Memory B cell (primary cell): ENCODE measurements at regions not wholly inside any gene's neighbourhood (a gene's known extent, or its start where the extent isn't known, plus 50 kb on each side); places are given as distances from the start of the nearest gene placed in this dataset.

ENCODE experiments used
- ATAC-seq: fragments of 150-1000 bp; cut with Tn5 transposase; 2 replicates; pipeline ENCODE4 v1.10.0; 2021; ENCODE audit warnings: low read depth, mild to moderate bottlenecking, moderate library complexity
- DNase-seq, 2 donors: peaks; one replicate each; pipeline ENCODE4 v3.0.0; 2022; ENCODE audit warnings: low spot score in 2 of 2
- H3K27ac Mint-ChIP-seq: one replicate; pipeline ENCODE4 v1.8.0; 2022; ENCODE audit warnings: mild to moderate bottlenecking, moderate library complexity, mixed read lengths
- H3K27me3 Mint-ChIP-seq: one replicate; pipeline ENCODE4 v1.8.0; 2022; ENCODE audit warnings: mixed read lengths
- H3K36me3 Mint-ChIP-seq: one replicate; pipeline ENCODE4 v1.8.0; 2022; ENCODE audit warnings: mild to moderate bottlenecking, mixed read lengths
- H3K4me1 Mint-ChIP-seq: one replicate; pipeline ENCODE4 v1.8.0; 2022; ENCODE audit warnings: mixed read lengths
- H3K4me3 Mint-ChIP-seq: one replicate; pipeline ENCODE4 v1.8.0; 2022; ENCODE audit warnings: mild to moderate bottlenecking, moderate library complexity, mixed read lengths
- H3K9me3 Mint-ChIP-seq: one replicate; pipeline ENCODE4 v1.8.0; 2022; ENCODE audit warnings: mixed read lengths

- H3K36me3 Mint-ChIP-seq: peaks cover 14% of the 10 kb centered on the region
- ATAC-seq (no peak), DNase-seq (no peak)
- H3K4me3 Mint-ChIP-seq: no peak overlapping the region
- H3K27me3 Mint-ChIP-seq: no peaks in the 10 kb centered on the region
- no peaks in the 10 kb centered on the region for H3K9me3 Mint-ChIP-seq
- no peak overlapping the region for H3K27ac Mint-ChIP-seq
- peaks cover 28% of the 10 kb centered on the region for H3K4me1 Mint-ChIP-seq
These were observed 112.4 kb upstream of the MAX start for GRCh38 chr14:65214741-65215140.

DNA sequence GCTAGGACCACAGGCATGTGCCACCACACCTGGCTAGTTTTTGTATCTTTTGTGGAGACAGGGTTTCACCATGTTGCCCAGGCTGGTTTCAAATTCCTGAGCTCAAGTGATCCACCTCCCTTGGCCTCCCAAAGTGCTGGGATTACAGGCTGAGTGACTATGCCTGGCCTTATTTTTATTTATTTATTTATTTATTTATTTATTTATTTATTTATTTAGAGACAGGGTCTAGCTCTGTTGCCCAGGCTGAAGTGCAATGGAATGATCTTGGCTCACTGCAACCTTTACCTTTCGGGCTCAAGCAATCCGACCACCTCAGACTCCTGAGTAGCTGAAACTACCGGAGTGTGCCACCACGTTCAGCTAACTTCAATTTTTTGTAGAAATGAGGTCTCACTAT, 117.0 kb upstream of the MAX start:
- H3K27me3 Mint-ChIP-seq: no peaks in the 10 kb centered on the region
- H3K4me1 Mint-ChIP-seq: peaks cover 27% of the 10 kb centered on the region
- H3K27ac Mint-ChIP-seq: no peak overlapping the region
- H3K36me3 Mint-ChIP-seq: peaks cover 18% of the 10 kb centered on the region
- H3K4me3 Mint-ChIP-seq: no peak overlapping the region
- ATAC-seq (no peak), DNase-seq (no peak)
- H3K9me3 Mint-ChIP-seq: no peaks in the 10 kb centered on the region

GRCh38 chr14:65222440-65222858, 120.1 kb upstream of the MAX start:
- H3K27ac Mint-ChIP-seq: peak overlapping the region; percentile 25
- no peaks in the 10 kb centered on the region for H3K27me3 Mint-ChIP-seq
- peaks cover 7% of the 10 kb centered on the region for H3K36me3 Mint-ChIP-seq
- no peak overlapping the region for H3K4me3 Mint-ChIP-seq
- DNase-seq (no peak), ATAC-seq (peak; percentile 83)
- peaks cover 43% of the 10 kb centered on the region for H3K4me1 Mint-ChIP-seq
- H3K9me3 Mint-ChIP-seq: no peaks in the 10 kb centered on the region

DNA sequence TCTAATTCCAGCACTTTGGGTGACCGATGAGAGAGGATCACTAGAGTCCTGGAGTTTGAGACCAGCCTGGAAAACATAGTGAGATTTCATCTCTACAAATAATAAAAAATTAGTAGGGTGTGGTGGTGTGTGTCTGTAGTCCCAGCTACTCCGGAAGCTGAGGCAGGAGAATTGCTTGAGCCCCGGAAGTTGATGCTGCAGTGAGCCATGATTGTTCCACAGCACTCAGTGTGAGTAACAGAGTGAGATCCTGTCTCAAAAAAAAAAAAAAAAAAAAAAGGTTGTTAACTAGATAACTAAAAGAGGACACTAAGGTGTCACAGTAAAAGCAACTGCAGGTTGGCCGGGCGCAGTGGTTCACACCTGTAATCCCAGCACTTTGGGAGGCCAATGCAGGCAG, 121.3 kb upstream of the MAX start:
- Mint-ChIP-seq H3K4me1 (peaks cover 49% of the 10 kb centered on the region), H3K9me3 (no peaks in the 10 kb centered on the region), H3K36me3 (peaks cover 6% of the 10 kb centered on the region), H3K27ac (no peak overlapping the region), H3K27me3 (no peaks in the 10 kb centered on the region), H3K4me3 (no peak overlapping the region)
- DNase-seq: no peak
- ATAC-seq: no peak

DNA sequence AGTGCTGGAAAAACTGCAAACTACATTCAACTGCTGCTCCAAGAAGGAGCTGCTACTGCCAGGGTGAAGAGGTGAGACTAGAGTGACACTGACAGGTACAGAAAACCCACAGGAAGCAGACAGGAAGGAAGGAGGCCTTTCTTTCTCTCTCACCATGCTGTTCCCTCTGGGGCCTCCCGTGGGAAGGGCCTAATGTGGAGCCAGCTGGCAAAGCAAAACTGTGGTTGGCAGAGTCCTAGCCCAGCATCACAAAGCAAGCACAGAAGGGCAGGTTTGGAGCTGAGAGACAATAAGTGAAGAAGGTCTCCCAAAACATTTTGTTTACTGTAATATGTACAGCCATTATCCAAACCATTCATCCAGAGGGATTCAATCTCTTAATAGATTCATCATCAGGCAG, 122.5 kb upstream of the MAX start:
- Mint-ChIP-seq H3K4me3 (no peak overlapping the region), H3K27ac (peak overlapping the region; percentile 46), H3K4me1 (peaks cover 61% of the 10 kb centered on the region), H3K9me3 (no peaks in the 10 kb centered on the region), H3K27me3 (no peaks in the 10 kb centered on the region), H3K36me3 (peaks cover 6% of the 10 kb centered on the region)
- DNase-seq (no peak), ATAC-seq (no peak)

DNA sequence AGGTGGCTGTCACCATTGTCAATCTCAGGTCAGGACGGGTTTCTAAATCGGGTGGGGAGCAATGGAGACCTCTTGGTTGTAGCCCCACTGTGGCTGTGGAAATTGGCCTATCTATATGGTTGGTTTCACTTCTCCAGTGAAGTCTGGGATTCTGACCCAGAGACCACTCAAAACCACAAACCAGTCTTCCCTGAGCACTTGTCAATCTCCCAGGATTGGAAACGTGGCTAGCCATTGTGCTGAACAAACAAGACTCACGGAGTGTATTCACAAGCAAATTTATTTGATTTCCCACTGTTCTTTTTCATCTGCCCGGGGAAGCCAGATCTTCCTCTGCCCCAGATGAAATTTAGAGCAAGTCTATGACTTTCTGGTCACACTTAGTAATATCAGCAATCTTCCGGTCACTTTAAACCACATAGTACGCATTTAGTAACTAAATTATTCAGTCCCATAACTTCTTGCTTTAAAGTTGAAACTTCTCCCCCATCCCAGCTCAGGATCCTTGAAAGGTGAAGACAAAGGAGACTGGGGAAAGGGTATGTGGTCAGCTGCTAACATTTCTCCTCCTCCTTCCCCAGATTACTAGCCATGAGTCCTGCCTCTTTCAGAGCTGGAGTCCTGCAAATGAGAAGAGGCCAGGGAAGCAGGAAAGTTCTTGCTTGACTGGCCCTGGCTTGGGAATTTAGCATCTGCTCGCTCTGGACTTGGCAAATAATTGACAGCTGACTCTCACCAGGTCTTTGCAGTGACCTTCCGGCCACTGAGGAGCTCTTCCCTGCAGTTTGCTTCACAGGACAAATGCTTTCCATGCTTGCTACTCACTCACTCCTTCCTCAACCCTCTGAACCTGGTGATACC, 123.2 kb upstream of the MAX start:
- peak overlapping the region; percentile 46 for H3K27ac Mint-ChIP-seq
- peaks cover 66% of the 10 kb centered on the region for H3K4me1 Mint-ChIP-seq
- no peaks in the 10 kb centered on the region for H3K9me3 Mint-ChIP-seq
- no peak for ATAC-seq
- H3K27me3 Mint-ChIP-seq: no peaks in the 10 kb centered on the region
- H3K36me3 Mint-ChIP-seq: peaks cover 3% of the 10 kb centered on the region
- H3K4me3 Mint-ChIP-seq: peak overlapping the region; percentile 11
- DNase-seq: no peak

GRCh38 chr14:65226824-65227604, 124.7 kb upstream of the MAX start:
- peak overlapping the region; percentile 33 for H3K4me3 Mint-ChIP-seq
- H3K36me3 Mint-ChIP-seq: no peaks in the 10 kb centered on the region
- peak overlapping the region; percentile 36 for H3K27ac Mint-ChIP-seq
- DNase-seq: no peak
- no peaks in the 10 kb centered on the region for H3K9me3 Mint-ChIP-seq
- no peaks in the 10 kb centered on the region for H3K27me3 Mint-ChIP-seq
- no peak for ATAC-seq
- H3K4me1 Mint-ChIP-seq: peaks cover 64% of the 10 kb centered on the region

DNA sequence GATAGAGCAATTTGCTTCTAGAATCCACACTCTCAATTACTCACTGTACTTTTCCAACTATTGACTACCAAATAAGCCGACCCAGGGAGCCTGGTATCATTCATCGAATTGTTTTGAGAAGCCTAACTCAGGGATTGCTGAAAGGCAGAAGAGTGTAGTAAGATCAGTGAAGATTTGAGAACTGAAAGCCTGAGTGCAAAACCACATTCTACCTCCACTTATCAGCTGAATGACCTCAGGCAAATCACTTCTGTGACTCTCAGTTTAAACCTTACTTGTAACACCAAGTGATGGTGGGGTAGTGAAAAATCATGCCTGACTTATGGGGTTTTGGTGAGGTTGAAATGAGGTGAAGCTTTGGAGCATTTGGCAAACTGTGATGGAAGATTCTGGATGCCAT, 126.1 kb upstream of the MAX start:
- ATAC-seq (peak; percentile 95), DNase-seq (peak in 1 of 2 donors; percentile 52)
- Mint-ChIP-seq H3K4me1 (peaks cover 60% of the 10 kb centered on the region), H3K4me3 (peak overlapping the region; percentile 75), H3K9me3 (no peaks in the 10 kb centered on the region), H3K27ac (peak overlapping the region; percentile 84), H3K36me3 (peaks cover 3% of the 10 kb centered on the region), H3K27me3 (no peaks in the 10 kb centered on the region)

DNA sequence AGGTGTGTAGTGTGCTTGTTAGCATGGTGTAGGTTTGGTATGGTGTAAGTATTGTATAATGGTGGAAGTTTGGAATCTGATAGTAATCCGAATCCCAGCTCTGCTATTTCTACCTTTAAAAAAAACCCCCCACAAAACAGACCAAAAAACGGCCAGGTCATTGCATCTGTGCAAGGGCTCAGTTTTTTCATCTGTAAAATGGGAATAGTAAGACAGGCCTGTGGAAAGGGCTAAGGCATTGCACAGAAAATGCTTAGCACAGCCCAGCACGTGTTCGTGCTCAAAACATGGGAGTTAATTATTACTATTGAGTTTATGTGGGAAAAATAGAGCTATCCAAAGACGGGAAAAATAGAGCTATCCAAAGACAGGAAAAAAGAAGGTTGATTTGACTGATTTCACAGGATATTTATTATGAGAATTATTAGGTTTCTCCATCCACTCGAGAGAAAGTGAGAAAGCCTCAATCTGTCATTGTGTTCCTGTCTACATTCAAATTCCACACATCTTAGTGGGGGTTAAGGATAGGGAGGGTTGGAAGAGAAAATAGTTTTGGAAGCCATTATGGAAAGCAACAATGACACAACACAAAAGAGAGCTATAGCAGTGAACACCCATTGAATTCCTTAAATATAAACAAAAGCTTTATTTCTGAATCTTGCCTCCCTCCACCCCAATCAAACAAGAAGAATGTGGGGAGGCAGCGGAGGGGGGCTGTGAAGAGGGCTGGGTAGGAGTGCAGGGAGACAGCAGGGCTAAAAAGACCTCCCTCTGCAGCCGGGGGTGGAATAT, 126.8 kb upstream of the MAX start:
- peaks cover 9% of the 10 kb centered on the region for H3K36me3 Mint-ChIP-seq

GRCh38 chr14:65229748-65230728, 127.7 kb upstream of the MAX start:
- peaks cover 59% of the 10 kb centered on the region for H3K4me1 Mint-ChIP-seq
- no peaks in the 10 kb centered on the region for H3K9me3 Mint-ChIP-seq
- ATAC-seq (peak; percentile 20), DNase-seq (peak in 1 of 2 donors; percentile 22)
- peaks cover 16% of the 10 kb centered on the region for H3K36me3 Mint-ChIP-seq
- no peaks in the 10 kb centered on the region for H3K27me3 Mint-ChIP-seq
- H3K4me3 Mint-ChIP-seq: peak overlapping the region; percentile 86
- H3K27ac Mint-ChIP-seq: peak overlapping the region; percentile 84

More for the DNA sequence above, 126.8 kb upstream of the MAX start:
- no peaks in the 10 kb centered on the region for H3K27me3 Mint-ChIP-seq
- H3K4me1 Mint-ChIP-seq: peaks cover 65% of the 10 kb centered on the region
- no peak for DNase-seq
- no peak for ATAC-seq
- H3K27ac Mint-ChIP-seq: peak overlapping the region; percentile 84
- peak overlapping the region; percentile 86 for H3K4me3 Mint-ChIP-seq
- no peaks in the 10 kb centered on the region for H3K9me3 Mint-ChIP-seq

GRCh38 chr14:65231286-65231980, 129.1 kb upstream of the MAX start:
- peak overlapping the region; percentile 89 for H3K27ac Mint-ChIP-seq
- DNase-seq: no peak
- H3K9me3 Mint-ChIP-seq: no peaks in the 10 kb centered on the region
- ATAC-seq: no peak
- H3K36me3 Mint-ChIP-seq: peaks cover 27% of the 10 kb centered on the region
- H3K27me3 Mint-ChIP-seq: no peaks in the 10 kb centered on the region
- H3K4me1 Mint-ChIP-seq: peaks cover 46% of the 10 kb centered on the region
- H3K4me3 Mint-ChIP-seq: peak overlapping the region; percentile 65

- H3K4me1 Mint-ChIP-seq: peaks cover 27% of the 10 kb centered on the region
These were observed 132.5 kb upstream of the MAX start for GRCh38 chr14:65234752-65235361.

More at GRCh38 chr14:65234752-65235361, 132.5 kb upstream of the MAX start:
- Mint-ChIP-seq H3K27me3 (no peaks in the 10 kb centered on the region), H3K27ac (peak overlapping the region; percentile 16), H3K4me3 (no peak overlapping the region), H3K9me3 (no peaks in the 10 kb centered on the region), H3K36me3 (peaks cover 29% of the 10 kb centered on the region)
- ATAC-seq (no peak), DNase-seq (no peak)
